Astrocyte of the cerebellum (primary cell): ENCODE measurements at regions not wholly inside any gene's neighbourhood (a gene's known extent, or its start where the extent isn't known, plus 50 kb on each side); places are given as distances from the start of the nearest gene placed in this dataset.

Experiments used
- DNase-seq: peaks from one replicate; pipeline ENCODE4 v3.0.0-alpha.2; 2011; ENCODE audit warnings: low read depth
- H3K4me3 ChIP-seq: 2 replicates; pipeline ENCODE4 v1.5.1; 2011; ENCODE audit warnings: mild to moderate bottlenecking, low read depth, low read length, moderate library complexity
- CTCF ChIP-seq: IDR thresholded peaks from 2 replicates; pipeline ENCODE4 v1.5.1; 2012; ENCODE audit warnings: low read length, low read depth, moderate library complexity, mild to moderate bottlenecking; ENCODE audit errors: missing control alignments
- in situ Hi-C: cut with HindIII; loops from 2 replicates; pipeline ENCODE4 v1.10.0; 2017; ENCODE audit warnings: low sequenced_read_pairs

GRCh38 chr2:209113026-209113425 lies 310.8 kb upstream of the MAP2 start:
- no peak for TF ChIP-seq CTCF
- in situ Hi-C loops: no loop called here
- no peak for DNase-seq
- H3K4me3 ChIP-seq: no peak overlapping the region

GRCh38 chr2:209114588-209115240 lies 309.1 kb upstream of the MAP2 start:
- TF ChIP-seq CTCF: no peak
- H3K4me3 ChIP-seq: no peak overlapping the region
- DNase-seq: no peak
- in situ Hi-C loops: no loop called here

GRCh38 chr2:209121691-209122090 lies 302.2 kb upstream of the MAP2 start:
- TF ChIP-seq CTCF: no peak
- H3K4me3 ChIP-seq: no peak overlapping the region
- in situ Hi-C loops: no loop called here
- no peak for DNase-seq

GRCh38 chr2:209125291-209125690 lies 298.6 kb upstream of the MAP2 start:
- DNase-seq: no peak
- TF ChIP-seq CTCF: no peak
- in situ Hi-C loops: no loop called here
- no peak overlapping the region for H3K4me3 ChIP-seq

- TF ChIP-seq CTCF: no peak
- no peak for DNase-seq
- no peak overlapping the region for H3K4me3 ChIP-seq
- in situ Hi-C loops: no loop called here
These were observed 285.8 kb upstream of the MAP2 start for GRCh38 chr2:209138079-209138478.

- no peak for DNase-seq
- H3K4me3 ChIP-seq: no peak overlapping the region
- no peak for TF ChIP-seq CTCF
- in situ Hi-C loops: no loop called here
These were observed 282.7 kb upstream of the MAP2 start for GRCh38 chr2:209141142-209141541.
